ENCODE measurements at regions not wholly inside any gene's neighbourhood (a gene's known extent, or its start where the extent isn't known, plus 50 kb on each side); places are given as distances from the start of the nearest gene placed in this dataset.

- TF ChIP-seq CTCF (IDR thresholded peaks at IDR 0.05; ENCODE audit: unreplicated experiment) = no peak
- H3K27me3 Mint-ChIP-seq = peaks cover 48% of the 10 kb centered on the region
Measured at GRCh38 chr12:130098301-130099005, 63.8 kb upstream of the FZD10 start.

GRCh38 chr12:130100634-130101362, 61.5 kb upstream of the FZD10 start:
- Mint-ChIP-seq H3K27ac (no peak overlapping the region), H3K27me3 (peaks cover 53% of the 10 kb centered on the region), H3K4me3 (ENCODE audit: low read depth) (no peak overlapping the region), H3K9me3 (ENCODE audit: low read depth) (peaks cover 5% of the 10 kb centered on the region), H3K36me3 (ENCODE audit: insufficient read depth) (no peaks in the 10 kb centered on the region), H3K4me1 (ENCODE audit: low read depth) (peaks cover 8% of the 10 kb centered on the region)
- no peak for TF ChIP-seq CTCF (IDR thresholded peaks at IDR 0.05; ENCODE audit: unreplicated experiment)
- no peak for DNase-seq (ENCODE audit: low spot score, unreplicated experiment)

More at GRCh38 chr12:130098301-130099005, 63.8 kb upstream of the FZD10 start:
- Mint-ChIP-seq H3K4me3 (ENCODE audit: low read depth) (no peak overlapping the region), H3K4me1 (ENCODE audit: low read depth) (no peaks in the 10 kb centered on the region), H3K9me3 (ENCODE audit: low read depth) (peaks cover 5% of the 10 kb centered on the region), H3K27ac (no peak overlapping the region), H3K36me3 (ENCODE audit: insufficient read depth) (no peaks in the 10 kb centered on the region)
- no peak for DNase-seq (ENCODE audit: low spot score, unreplicated experiment)

- Mint-ChIP-seq H3K27me3 (peaks cover 56% of the 10 kb centered on the region), H3K27ac (no peak overlapping the region)
Measured at GRCh38 chr12:130101370-130101769, 60.9 kb upstream of the FZD10 start.

GRCh38 chr12:130102266-130102665, 60.0 kb upstream of the FZD10 start:
- TF ChIP-seq CTCF (IDR thresholded peaks at IDR 0.05; ENCODE audit: unreplicated experiment) = no peak
- H3K4me3 Mint-ChIP-seq (ENCODE audit: low read depth) = no peak overlapping the region
- H3K4me1 Mint-ChIP-seq (ENCODE audit: low read depth) = peaks cover 8% of the 10 kb centered on the region
- DNase-seq (ENCODE audit: low spot score, unreplicated experiment) = no peak
- no peaks in the 10 kb centered on the region for H3K36me3 Mint-ChIP-seq (ENCODE audit: insufficient read depth)
- H3K27ac Mint-ChIP-seq = no peak overlapping the region
- peaks cover 5% of the 10 kb centered on the region for H3K9me3 Mint-ChIP-seq (ENCODE audit: low read depth)
- H3K27me3 Mint-ChIP-seq = peaks cover 55% of the 10 kb centered on the region

More at GRCh38 chr12:130101370-130101769, 60.9 kb upstream of the FZD10 start:
- Mint-ChIP-seq H3K4me3 (ENCODE audit: low read depth) (no peak overlapping the region), H3K9me3 (ENCODE audit: low read depth) (peaks cover 5% of the 10 kb centered on the region), H3K36me3 (ENCODE audit: insufficient read depth) (no peaks in the 10 kb centered on the region), H3K4me1 (ENCODE audit: low read depth) (peaks cover 8% of the 10 kb centered on the region)
- no peak for DNase-seq (ENCODE audit: low spot score, unreplicated experiment)
- TF ChIP-seq CTCF (IDR thresholded peaks at IDR 0.05; ENCODE audit: unreplicated experiment) = no peak

GRCh38 chr12:130104571-130105106, 57.6 kb upstream of the FZD10 start:
- DNase-seq (ENCODE audit: low spot score, unreplicated experiment) = no peak
- Mint-ChIP-seq H3K4me3 (ENCODE audit: low read depth) (no peak overlapping the region), H3K36me3 (ENCODE audit: insufficient read depth) (no peaks in the 10 kb centered on the region), H3K9me3 (ENCODE audit: low read depth) (peaks cover 5% of the 10 kb centered on the region), H3K27me3 (peaks cover 60% of the 10 kb centered on the region), H3K27ac (peak overlapping the region; percentile 39), H3K4me1 (ENCODE audit: low read depth) (peaks cover 8% of the 10 kb centered on the region)
- TF ChIP-seq CTCF (IDR thresholded peaks at IDR 0.05; ENCODE audit: unreplicated experiment) = no peak

Data from progenitor cell of endocrine pancreas (in vitro differentiated cells).